ENCODE measurements at regions not wholly inside any gene's neighbourhood (a gene's known extent, or its start where the extent isn't known, plus 50 kb on each side); places are given as distances from the start of the nearest gene placed in this dataset.

- H3K27ac ChIP-seq: no peak overlapping the region
- no peaks in the 10 kb centered on the region for H3K36me3 ChIP-seq (ENCODE audit: low read depth, missing control alignments)
- H3K9me3 ChIP-seq: no peaks in the 10 kb centered on the region
- H3K4me1 ChIP-seq: no peaks in the 10 kb centered on the region
- no peak overlapping the region for H3K4me3 ChIP-seq
- WGBS, 2 donors: 70 to 74% methylated on average over 15 of the region's 15 CpGs
- TF ChIP-seq CTCF (IDR thresholded peaks at IDR 0.05) (no peak), POLR2A (IDR thresholded peaks at IDR 0.05) (no peak)
- intact Hi-C loops (cut with DNase I; ENCODE audit: low total_unique reads): no loop called here
- DNase-seq: no peak
- no peaks in the 10 kb centered on the region for H3K27me3 ChIP-seq
Observed at GRCh38 chr1:5484451-5485165, 507.6 kb downstream of the NPHP4 start.

- H3K4me3 ChIP-seq: no peak overlapping the region
- H3K4me1 ChIP-seq: no peaks in the 10 kb centered on the region
- WGBS, 2 donors: 39 to 61% methylated on average over 6 to 10 of the region's 10 CpGs
- no peak for DNase-seq
- TF ChIP-seq POLR2A (IDR thresholded peaks at IDR 0.05) (no peak), CTCF (IDR thresholded peaks at IDR 0.05) (no peak)
- H3K9me3 ChIP-seq: no peaks in the 10 kb centered on the region
- no peaks in the 10 kb centered on the region for H3K36me3 ChIP-seq (ENCODE audit: low read depth, missing control alignments)
- intact Hi-C loops (cut with DNase I; ENCODE audit: low total_unique reads): no loop called here
- no peaks in the 10 kb centered on the region for H3K27me3 ChIP-seq
- no peak overlapping the region for H3K27ac ChIP-seq
Observed at GRCh38 chr1:5481889-5482288, 510.3 kb downstream of the NPHP4 start.

- H3K27me3 ChIP-seq: no peaks in the 10 kb centered on the region
- H3K9me3 ChIP-seq: no peaks in the 10 kb centered on the region
- WGBS, 2 donors: 93 to 96% methylated on average over 10 of the region's 10 CpGs
- H3K27ac ChIP-seq: no peak overlapping the region
- no peaks in the 10 kb centered on the region for H3K36me3 ChIP-seq (ENCODE audit: low read depth, missing control alignments)
- DNase-seq: no peak
- TF ChIP-seq CTCF (IDR thresholded peaks at IDR 0.05): no peak
- TF ChIP-seq POLR2A (IDR thresholded peaks at IDR 0.05): no peak
- intact Hi-C loops (cut with DNase I; ENCODE audit: low total_unique reads): no loop called here
- H3K4me1 ChIP-seq: no peaks in the 10 kb centered on the region
- no peak overlapping the region for H3K4me3 ChIP-seq
Observed at GRCh38 chr1:5480906-5481305, 511.3 kb downstream of the NPHP4 start.

- no peak for DNase-seq
- no peak for TF ChIP-seq CTCF (IDR thresholded peaks at IDR 0.05)
- TF ChIP-seq POLR2A (IDR thresholded peaks at IDR 0.05): no peak
- Histone ChIP-seq H3K4me3 (no peak overlapping the region), H3K27me3 (no peaks in the 10 kb centered on the region), H3K4me1 (no peaks in the 10 kb centered on the region), H3K36me3 (ENCODE audit: low read depth, missing control alignments) (no peaks in the 10 kb centered on the region), H3K9me3 (no peaks in the 10 kb centered on the region), H3K27ac (no peak overlapping the region)
- 88% methylated on average over 26 to 28 of the region's 28 CpGs for WGBS, 2 donors
- intact Hi-C loops (cut with DNase I; ENCODE audit: low total_unique reads): no loop called here
Observed at GRCh38 chr1:5479876-5480646, 512.2 kb downstream of the NPHP4 start.
